ENCODE measurements at regions not wholly inside any gene's neighbourhood (a gene's known extent, or its start where the extent isn't known, plus 50 kb on each side); places are given as distances from the start of the nearest gene placed in this dataset.

GRCh38 chr1:221435504-221435904 lies 306.4 kb downstream of the DUSP10 start:
- no peak for DNase-seq

GRCh38 chr1:221437171-221437570 lies 304.7 kb downstream of the DUSP10 start:
- DNase-seq: no peak

- no peak for DNase-seq
These were observed 304.0 kb downstream of the DUSP10 start for GRCh38 chr1:221437926-221438325.

GRCh38 chr1:221439008-221439746 lies 302.7 kb downstream of the DUSP10 start:
- DNase-seq: no peak

GRCh38 chr1:221439747-221440501 lies 302.0 kb downstream of the DUSP10 start:
- DNase-seq: no peak

GRCh38 chr1:221440658-221441057 lies 301.2 kb downstream of the DUSP10 start:
- no peak for DNase-seq

GRCh38 chr1:221442056-221442455 lies 299.8 kb downstream of the DUSP10 start:
- no peak for DNase-seq

GRCh38 chr1:221444346-221444745 lies 297.5 kb downstream of the DUSP10 start:
- no peak for DNase-seq

GRCh38 chr1:221448585-221449175 lies 293.2 kb downstream of the DUSP10 start:
- DNase-seq: no peak

- DNase-seq: no peak
These were observed 292.7 kb downstream of the DUSP10 start for GRCh38 chr1:221449194-221449593.

GRCh38 chr1:221449801-221450470 lies 292.0 kb downstream of the DUSP10 start:
- no peak for DNase-seq

GRCh38 chr1:221451741-221452140 lies 290.1 kb downstream of the DUSP10 start:
- no peak for DNase-seq

- DNase-seq: no peak
These were observed 287.8 kb downstream of the DUSP10 start for GRCh38 chr1:221454096-221454495.

GRCh38 chr1:221456918-221457317 lies 285.0 kb downstream of the DUSP10 start:
- DNase-seq: no peak

GRCh38 chr1:221457685-221458446 lies 284.0 kb downstream of the DUSP10 start:
- no peak for DNase-seq

GRCh38 chr1:221458447-221459156 lies 283.3 kb downstream of the DUSP10 start:
- no peak for DNase-seq

GRCh38 chr1:221459558-221459957 lies 282.3 kb downstream of the DUSP10 start:
- DNase-seq: no peak

GRCh38 chr1:221462345-221462744 lies 279.5 kb downstream of the DUSP10 start:
- no peak for DNase-seq

- DNase-seq: no peak
These were observed 273.3 kb downstream of the DUSP10 start for GRCh38 chr1:221468546-221468945.

GRCh38 chr1:221469476-221469875 lies 272.4 kb downstream of the DUSP10 start:
- DNase-seq: no peak

- DNase-seq: no peak
These were observed 271.7 kb downstream of the DUSP10 start for GRCh38 chr1:221470000-221470698.
